Breast epithelium (tissue), 4 donors: ENCODE measurements at regions not wholly inside any gene's neighbourhood (a gene's known extent, or its start where the extent isn't known, plus 50 kb on each side); places are given as distances from the start of the nearest gene placed in this dataset.

ENCODE experiments used
- DNase-seq, 2 donors: peaks; one replicate each; pipeline ENCODE4 v3.0.0-alpha.2; 2019; ENCODE audit warnings: low spot score in 2 of 2
- H3K27ac ChIP-seq, 2 donors: fragments of 200-600 bp; sonication (generic) in 1 of 2; one replicate each; pipeline ENCODE4 v1.5.1; 2016 to 2019; ENCODE audit warnings: mild to moderate bottlenecking in 1 of 2
- H3K27me3 ChIP-seq, 2 donors: fragments of 200-600 bp; sonication (generic) in 1 of 2; one replicate each; pipeline versions ENCODE4 v1.5.1 to v1.6.0; 2017 to 2019; ENCODE audit warnings: control low read depth in 1 of 2, mild to moderate bottlenecking in 1 of 2
- H3K36me3 ChIP-seq: fragments of 200-600 bp; one replicate; pipeline ENCODE4 v1.5.1; 2019
- H3K4me1 ChIP-seq, 2 donors: fragments of 200-600 bp; sonication (generic); one replicate each; pipeline ENCODE4 v1.5.1; 2016 to 2019; ENCODE audit warnings: control low read depth in 1 of 2
- H3K4me3 ChIP-seq, 3 donors: fragments of 200-600 bp; sonication (generic); 1 replicate in 2 of 3; 2 replicates in 1 of 3; pipeline ENCODE4 v1.5.1; 2016 to 2019; ENCODE audit warnings: mild to moderate bottlenecking in 3 of 3, moderate library complexity in 2 of 3
- H3K9me3 ChIP-seq, 2 donors: fragments of 200-600 bp; sonication (generic) in 1 of 2; one replicate each; pipeline ENCODE4 v1.5.1; 2016 to 2019; ENCODE audit warnings: control low read depth in 1 of 2
- CTCF ChIP-seq, 3 donors: fragments of 450-650 bp; IDR thresholded peaks; one replicate each; pipeline ENCODE4 v1.5.1; 2016 to 2017; ENCODE audit warnings: antibody characterized with exemption in 3 of 3, mild to moderate bottlenecking in 3 of 3, moderate library complexity in 3 of 3
- POLR2A ChIP-seq: fragments of 450-650 bp; IDR thresholded peaks from one replicate; pipeline ENCODE4 v1.6.1; 2016; ENCODE audit warnings: antibody characterized with exemption, mild to moderate bottlenecking, moderate library complexity
- POLR2AphosphoS5 ChIP-seq, 3 donors: sonication (generic); formaldehyde crosslinking; IDR thresholded peaks; one replicate each; pipeline ENCODE4 v1.6.1; 2017; ENCODE audit warnings: antibody characterized with exemption in 3 of 3
- intact Hi-C: fragments of 100-400 bp; cut with DNase I; formaldehyde crosslinking; loops from one replicate; pipeline ENCODE4 v1.15.1; 2023; ENCODE audit warnings: low total_unique reads

GRCh38 chr2:33893824-33894223 lies 294.7 kb upstream of the FAM98A start:
- Histone ChIP-seq H3K4me3 (no peak overlapping the region), H3K36me3 (no peaks in the 10 kb centered on the region), H3K27me3 (no peaks in the 10 kb centered on the region), H3K9me3 (no peaks in the 10 kb centered on the region), H3K4me1 (no peaks in the 10 kb centered on the region), H3K27ac (no peak overlapping the region)
- intact Hi-C loops: loop anchor here (10.0 kb wide), 1 partner anchor 1171 kb away; no protein-coding TSS in a partner anchor
- no peak for DNase-seq
- TF ChIP-seq CTCF (IDR thresholded peaks at IDR 0.05) (no peak), POLR2A (no peak), POLR2AphosphoS5 (IDR thresholded peaks at IDR 0.05) (no peak)

GRCh38 chr2:33891616-33892015 lies 292.5 kb upstream of the FAM98A start:
- Histone ChIP-seq H3K36me3 (no peaks in the 10 kb centered on the region), H3K4me3 (no peak overlapping the region), H3K4me1 (no peaks in the 10 kb centered on the region), H3K27me3 (no peaks in the 10 kb centered on the region), H3K27ac (no peak overlapping the region), H3K9me3 (no peaks in the 10 kb centered on the region)
- no peak for TF ChIP-seq POLR2AphosphoS5 (IDR thresholded peaks at IDR 0.05)
- no peak for TF ChIP-seq CTCF (IDR thresholded peaks at IDR 0.05)
- no peak for TF ChIP-seq POLR2A
- intact Hi-C loops: loop anchor here (10.0 kb wide), 1 partner anchor 1173 kb away; no protein-coding TSS in a partner anchor
- DNase-seq: no peak

- H3K36me3 ChIP-seq: no peaks in the 10 kb centered on the region
- no peaks in the 10 kb centered on the region for H3K4me1 ChIP-seq
- no peak overlapping the region for H3K4me3 ChIP-seq
- no peaks in the 10 kb centered on the region for H3K9me3 ChIP-seq
- DNase-seq: no peak
- intact Hi-C loops: loop anchor here (10.0 kb wide), 1 partner anchor 1174 kb away; no protein-coding TSS in a partner anchor
- H3K27ac ChIP-seq: no peak overlapping the region
- H3K27me3 ChIP-seq: no peaks in the 10 kb centered on the region
- TF ChIP-seq POLR2A (no peak), CTCF (IDR thresholded peaks at IDR 0.05) (no peak), POLR2AphosphoS5 (IDR thresholded peaks at IDR 0.05) (no peak)
Observed at GRCh38 chr2:33890686-33891085, 291.6 kb upstream of the FAM98A start.

- H3K27me3 ChIP-seq: no peaks in the 10 kb centered on the region
Observed at GRCh38 chr2:33877348-33878016, 278.4 kb upstream of the FAM98A start.

More at GRCh38 chr2:33877348-33878016, 278.4 kb upstream of the FAM98A start:
- no peak overlapping the region for H3K27ac ChIP-seq
- no peak for DNase-seq
- intact Hi-C loops: no loop called here
- H3K9me3 ChIP-seq: peaks cover 0 to 6% of the 10 kb centered on the region in 2 donors
- no peak overlapping the region for H3K4me3 ChIP-seq
- TF ChIP-seq CTCF (IDR thresholded peaks at IDR 0.05): no peak
- no peak for TF ChIP-seq POLR2AphosphoS5 (IDR thresholded peaks at IDR 0.05)
- TF ChIP-seq POLR2A: no peak
- no peaks in the 10 kb centered on the region for H3K4me1 ChIP-seq
- no peaks in the 10 kb centered on the region for H3K36me3 ChIP-seq
